CD4-positive, CD25-positive, alpha-beta regulatory T cell (primary cell): ENCODE measurements at regions not wholly inside any gene's neighbourhood (a gene's known extent, or its start where the extent isn't known, plus 50 kb on each side); places are given as distances from the start of the nearest gene placed in this dataset.

ENCODE experiments used
- ATAC-seq, 2 donors: fragments of 150-1000 bp; cut with Tn5 transposase; one replicate each; pipeline ENCODE4 v1.10.0; 2021; ENCODE audit warnings: low read depth in 2 of 2, moderate number of reproducible peaks in 2 of 2, moderate library complexity in 1 of 2
- DNase-seq, 3 donors: peaks; one replicate each; pipeline versions ENCODE4 v3.0.0 to v3.0.0-alpha.2; 2012 to 2022; ENCODE audit warnings: mixed read lengths in 1 of 3
- H3K27ac ChIP-seq: one replicate; pipeline ENCODE4 v1.7.0; 2013; ENCODE audit warnings: mild to moderate bottlenecking, low read length; ENCODE audit not compliant: insufficient read depth, poor library complexity, severe bottlenecking
- H3K27me3 ChIP-seq: one replicate; pipeline ENCODE4 v1.7.0; 2013; ENCODE audit warnings: low read length; ENCODE audit not compliant: control insufficient read depth, insufficient read depth
- H3K36me3 ChIP-seq: one replicate; pipeline ENCODE4 v1.7.0; 2013; ENCODE audit warnings: mild to moderate bottlenecking, low read length, moderate library complexity; ENCODE audit not compliant: control insufficient read depth, insufficient read depth
- H3K4me1 ChIP-seq: 2 replicates; pipeline ENCODE4 v1.7.0; 2013; ENCODE audit warnings: mild to moderate bottlenecking, low read length; ENCODE audit not compliant: insufficient read depth, control insufficient read depth, poor library complexity, severe bottlenecking
- H3K4me3 ChIP-seq: one replicate; pipeline ENCODE4 v1.7.0; 2013; ENCODE audit warnings: low read depth, mild to moderate bottlenecking, low read length, moderate library complexity
- H3K9me3 ChIP-seq, 2 experiments: 1 replicate in 1 of 2; 2 replicates in 1 of 2; pipeline ENCODE4 v1.7.0; 2013; ENCODE audit warnings: low read length in 2 of 2, mild to moderate bottlenecking in 1 of 2, moderate library complexity in 1 of 2; ENCODE audit not compliant: control insufficient read depth in 2 of 2
- H3K27ac Mint-ChIP-seq, 3 donors: one replicate each; pipeline ENCODE4 v1.8.0; 2020 to 2022; ENCODE audit warnings: mild to moderate bottlenecking in 3 of 3, mixed read lengths in 3 of 3, moderate library complexity in 2 of 3
- H3K27me3 Mint-ChIP-seq: one replicate; pipeline ENCODE4 v1.8.0; 2022; ENCODE audit warnings: mild to moderate bottlenecking, mixed read lengths
- H3K36me3 Mint-ChIP-seq: one replicate; pipeline ENCODE4 v1.8.0; 2020; ENCODE audit warnings: mixed read lengths
- H3K4me1 Mint-ChIP-seq, 4 donors: one replicate each; pipeline ENCODE4 v1.8.0; 2020 to 2022; ENCODE audit warnings: mixed read lengths in 4 of 4, mild to moderate bottlenecking in 1 of 4
- H3K4me3 Mint-ChIP-seq, 4 donors: one replicate each; pipeline ENCODE4 v1.8.0; 2020 to 2022; ENCODE audit warnings: mild to moderate bottlenecking in 4 of 4, mixed read lengths in 4 of 4, moderate library complexity in 3 of 4
- H3K9me3 Mint-ChIP-seq, 7 donors: one replicate each; pipeline ENCODE4 v1.8.0; 2020 to 2022; ENCODE audit warnings: mixed read lengths in 7 of 7, mild to moderate bottlenecking in 3 of 7, moderate library complexity in 2 of 7

- no peak for DNase-seq
- Histone ChIP-seq H3K27me3 (no peaks in the 10 kb centered on the region), H3K4me3 (no peak overlapping the region), H3K36me3 (no peaks in the 10 kb centered on the region), H3K9me3 (no peaks in the 10 kb centered on the region), H3K27ac (no peak overlapping the region), H3K4me1 (no peaks in the 10 kb centered on the region)
- peaks cover 11% of the 10 kb centered on the region for H3K27me3 Mint-ChIP-seq
- ATAC-seq: no peak
- H3K4me1 Mint-ChIP-seq: no peaks in the 10 kb centered on the region
- no peaks in the 10 kb centered on the region for H3K36me3 Mint-ChIP-seq
- H3K4me3 Mint-ChIP-seq: no peak overlapping the region
- H3K27ac Mint-ChIP-seq: no peak overlapping the region
- H3K9me3 Mint-ChIP-seq: no peaks in the 10 kb centered on the region
Measured at GRCh38 chr3:178417736-178418135, 118.5 kb upstream of the KCNMB2 start.

GRCh38 chr3:178419071-178419470 lies 117.2 kb upstream of the KCNMB2 start:
- H3K4me3 ChIP-seq: no peak overlapping the region
- DNase-seq (no peak), ATAC-seq (no peak)
- H3K4me1 ChIP-seq: no peaks in the 10 kb centered on the region
- Mint-ChIP-seq H3K27ac (no peak overlapping the region), H3K9me3 (no peaks in the 10 kb centered on the region), H3K4me3 (no peak overlapping the region), H3K27me3 (peaks cover 9% of the 10 kb centered on the region), H3K36me3 (no peaks in the 10 kb centered on the region), H3K4me1 (no peaks in the 10 kb centered on the region)
- no peaks in the 10 kb centered on the region for H3K27me3 ChIP-seq
- H3K27ac ChIP-seq: no peak overlapping the region
- H3K36me3 ChIP-seq: no peaks in the 10 kb centered on the region
- no peaks in the 10 kb centered on the region for H3K9me3 ChIP-seq

GRCh38 chr3:178420033-178420432 lies 116.2 kb upstream of the KCNMB2 start:
- Histone ChIP-seq H3K4me3 (no peak overlapping the region), H3K36me3 (no peaks in the 10 kb centered on the region), H3K27ac (no peak overlapping the region), H3K4me1 (no peaks in the 10 kb centered on the region), H3K27me3 (no peaks in the 10 kb centered on the region), H3K9me3 (no peaks in the 10 kb centered on the region)
- Mint-ChIP-seq H3K27ac (no peak overlapping the region), H3K4me3 (no peak overlapping the region), H3K4me1 (no peaks in the 10 kb centered on the region), H3K27me3 (peaks cover 9% of the 10 kb centered on the region), H3K36me3 (no peaks in the 10 kb centered on the region), H3K9me3 (no peaks in the 10 kb centered on the region)
- no peak for ATAC-seq
- DNase-seq: no peak

- no peak for DNase-seq
- Mint-ChIP-seq H3K36me3 (no peaks in the 10 kb centered on the region), H3K4me3 (no peak overlapping the region), H3K4me1 (no peaks in the 10 kb centered on the region), H3K27ac (no peak overlapping the region), H3K9me3 (no peaks in the 10 kb centered on the region), H3K27me3 (peaks cover 9% of the 10 kb centered on the region)
- no peaks in the 10 kb centered on the region for H3K36me3 ChIP-seq
- no peak overlapping the region for H3K27ac ChIP-seq
- H3K9me3 ChIP-seq: no peaks in the 10 kb centered on the region
- no peaks in the 10 kb centered on the region for H3K27me3 ChIP-seq
- H3K4me3 ChIP-seq: no peak overlapping the region
- H3K4me1 ChIP-seq: no peaks in the 10 kb centered on the region
- ATAC-seq: no peak
Measured at GRCh38 chr3:178421069-178421468, 115.2 kb upstream of the KCNMB2 start.

- DNase-seq: no peak
- no peaks in the 10 kb centered on the region for H3K36me3 ChIP-seq
- H3K4me3 Mint-ChIP-seq: no peak overlapping the region
- no peaks in the 10 kb centered on the region for H3K4me1 ChIP-seq
- no peak overlapping the region for H3K4me3 ChIP-seq
- H3K27ac Mint-ChIP-seq: no peak overlapping the region
- no peaks in the 10 kb centered on the region for H3K36me3 Mint-ChIP-seq
- no peak overlapping the region for H3K27ac ChIP-seq
- ATAC-seq: no peak
- no peaks in the 10 kb centered on the region for H3K9me3 ChIP-seq
- no peaks in the 10 kb centered on the region for H3K9me3 Mint-ChIP-seq
- H3K27me3 ChIP-seq: no peaks in the 10 kb centered on the region
- H3K27me3 Mint-ChIP-seq: peaks cover 9% of the 10 kb centered on the region
- H3K4me1 Mint-ChIP-seq: no peaks in the 10 kb centered on the region
Measured at GRCh38 chr3:178422406-178422805, 113.8 kb upstream of the KCNMB2 start.

GRCh38 chr3:178428037-178428436 lies 108.2 kb upstream of the KCNMB2 start:
- H3K27ac ChIP-seq: no peak overlapping the region
- no peaks in the 10 kb centered on the region for H3K36me3 Mint-ChIP-seq
- H3K4me3 Mint-ChIP-seq: no peak overlapping the region
- H3K9me3 Mint-ChIP-seq: peaks cover 0 to 2% (median 0%) of the 10 kb centered on the region in 7 donors
- no peak overlapping the region for H3K4me3 ChIP-seq
- no peaks in the 10 kb centered on the region for H3K36me3 ChIP-seq
- ATAC-seq (no peak), DNase-seq (no peak)
- H3K27ac Mint-ChIP-seq: no peak overlapping the region
- peaks cover 4% of the 10 kb centered on the region for H3K27me3 Mint-ChIP-seq
- no peaks in the 10 kb centered on the region for H3K4me1 ChIP-seq
- H3K4me1 Mint-ChIP-seq: no peaks in the 10 kb centered on the region
- no peaks in the 10 kb centered on the region for H3K9me3 ChIP-seq
- H3K27me3 ChIP-seq: no peaks in the 10 kb centered on the region

GRCh38 chr3:178434206-178434805 lies 101.9 kb upstream of the KCNMB2 start:
- ATAC-seq (no peak), DNase-seq (no peak)
- no peaks in the 10 kb centered on the region for H3K36me3 Mint-ChIP-seq
- H3K9me3 Mint-ChIP-seq: peaks cover 0 to 2% (median 0%) of the 10 kb centered on the region in 7 donors
- no peak overlapping the region for H3K27ac Mint-ChIP-seq
- Histone ChIP-seq H3K4me3 (no peak overlapping the region), H3K9me3 (no peaks in the 10 kb centered on the region), H3K27ac (no peak overlapping the region), H3K27me3 (no peaks in the 10 kb centered on the region), H3K4me1 (no peaks in the 10 kb centered on the region), H3K36me3 (no peaks in the 10 kb centered on the region)
- no peak overlapping the region for H3K4me3 Mint-ChIP-seq
- no peaks in the 10 kb centered on the region for H3K4me1 Mint-ChIP-seq
- H3K27me3 Mint-ChIP-seq: peaks cover 4% of the 10 kb centered on the region

- Histone ChIP-seq H3K27ac (no peak overlapping the region), H3K4me3 (no peak overlapping the region), H3K9me3 (no peaks in the 10 kb centered on the region), H3K4me1 (no peaks in the 10 kb centered on the region), H3K27me3 (no peaks in the 10 kb centered on the region), H3K36me3 (no peaks in the 10 kb centered on the region)
- H3K4me1 Mint-ChIP-seq: no peaks in the 10 kb centered on the region
- H3K36me3 Mint-ChIP-seq: no peaks in the 10 kb centered on the region
- H3K27me3 Mint-ChIP-seq: peaks cover 4% of the 10 kb centered on the region
- ATAC-seq: no peak
- no peak overlapping the region for H3K4me3 Mint-ChIP-seq
- no peaks in the 10 kb centered on the region for H3K9me3 Mint-ChIP-seq
- no peak for DNase-seq
- no peak overlapping the region for H3K27ac Mint-ChIP-seq
Measured at GRCh38 chr3:178435575-178435974, 100.7 kb upstream of the KCNMB2 start.
